ENCODE measurements at regions not wholly inside any gene's neighbourhood (a gene's known extent, or its start where the extent isn't known, plus 50 kb on each side); places are given as distances from the start of the nearest gene placed in this dataset.

GRCh38 chr12:46942579-46942978, 116.8 kb upstream of the SLC38A4 start:
- Histone ChIP-seq H3K36me3 (ENCODE audit: control insufficient read depth, insufficient read depth, low read length) (no peaks in the 10 kb centered on the region), H2BK5ac (ENCODE audit: low read length) (no peak overlapping the region), H3K9ac (ENCODE audit: low read length) (no peak overlapping the region), H2AK5ac (ENCODE audit: low read length) (no peak overlapping the region), H3K79me2 (ENCODE audit: control insufficient read depth, insufficient read depth, low read length) (no peaks in the 10 kb centered on the region), H2BK120ac (ENCODE audit: low read depth, low read length) (no peak overlapping the region), H3K27ac (ENCODE audit: low read depth, low read length) (no peak overlapping the region), H3K4ac (ENCODE audit: low read depth, low read length) (no peak overlapping the region), H3K4me1 (ENCODE audit: control insufficient read depth, low read depth, low read length) (no peaks in the 10 kb centered on the region), H3K27me3 (ENCODE audit: insufficient read depth, low read length, poor library complexity) (no peaks in the 10 kb centered on the region), H3K4me3 (ENCODE audit: low read length) (no peak overlapping the region), H3K23ac (ENCODE audit: low read length) (no peak overlapping the region), H3K79me1 (ENCODE audit: low read length) (no peaks in the 10 kb centered on the region), H4K5ac (ENCODE audit: low read length) (no peak overlapping the region), H3K18ac (ENCODE audit: low read length) (no peak overlapping the region), H3K4me2 (ENCODE audit: low read length) (no peak overlapping the region), H4K8ac (ENCODE audit: low read depth, low read length) (no peak overlapping the region), H3K56ac (ENCODE audit: low read length) (no peak overlapping the region), H2BK15ac (replicated peaks; ENCODE audit: low read depth) (no peak overlapping the region)
- WGBS (ENCODE audit: extremely low coverage, insufficient coverage, low lambda C conversion rate): no CpG with 5 or more reads among the region's 2 CpGs
- DNase-seq: no peak

GRCh38 chr12:46944088-46944487, 118.3 kb upstream of the SLC38A4 start:
- H2BK5ac ChIP-seq (ENCODE audit: low read length): no peak overlapping the region
- H3K4ac ChIP-seq (ENCODE audit: low read depth, low read length): no peak overlapping the region
- no peaks in the 10 kb centered on the region for H3K36me3 ChIP-seq (ENCODE audit: control insufficient read depth, insufficient read depth, low read length)
- no peak overlapping the region for H4K5ac ChIP-seq (ENCODE audit: low read length)
- H3K4me1 ChIP-seq (ENCODE audit: control insufficient read depth, low read depth, low read length): no peaks in the 10 kb centered on the region
- H3K79me1 ChIP-seq (ENCODE audit: low read length): no peaks in the 10 kb centered on the region
- no peak overlapping the region for H3K4me3 ChIP-seq (ENCODE audit: low read length)
- no peak overlapping the region for H3K23ac ChIP-seq (ENCODE audit: low read length)
- H3K9ac ChIP-seq (ENCODE audit: low read length): no peak overlapping the region
- no peak overlapping the region for H3K56ac ChIP-seq (ENCODE audit: low read length)
- H4K8ac ChIP-seq (ENCODE audit: low read depth, low read length): no peak overlapping the region
- H3K27me3 ChIP-seq (ENCODE audit: insufficient read depth, low read length, poor library complexity): no peaks in the 10 kb centered on the region
- no peak overlapping the region for H3K27ac ChIP-seq (ENCODE audit: low read depth, low read length)
- H2BK15ac ChIP-seq (replicated peaks; ENCODE audit: low read depth): no peak overlapping the region
- WGBS (ENCODE audit: extremely low coverage, insufficient coverage, low lambda C conversion rate): no CpG with 5 or more reads among the region's 2 CpGs
- no peak overlapping the region for H2BK120ac ChIP-seq (ENCODE audit: low read depth, low read length)
- DNase-seq: no peak
- H3K4me2 ChIP-seq (ENCODE audit: low read length): no peak overlapping the region
- no peak overlapping the region for H3K18ac ChIP-seq (ENCODE audit: low read length)
- H3K79me2 ChIP-seq (ENCODE audit: control insufficient read depth, insufficient read depth, low read length): no peaks in the 10 kb centered on the region
- H2AK5ac ChIP-seq (ENCODE audit: low read length): no peak overlapping the region

- Histone ChIP-seq H3K4me1 (ENCODE audit: control insufficient read depth, low read depth, low read length) (no peaks in the 10 kb centered on the region), H3K27me3 (ENCODE audit: insufficient read depth, low read length, poor library complexity) (no peaks in the 10 kb centered on the region), H4K8ac (ENCODE audit: low read depth, low read length) (no peak overlapping the region), H3K18ac (ENCODE audit: low read length) (no peak overlapping the region), H3K9ac (ENCODE audit: low read length) (no peak overlapping the region), H3K27ac (ENCODE audit: low read depth, low read length) (no peak overlapping the region), H4K5ac (ENCODE audit: low read length) (no peak overlapping the region), H3K79me2 (ENCODE audit: control insufficient read depth, insufficient read depth, low read length) (no peaks in the 10 kb centered on the region), H3K79me1 (ENCODE audit: low read length) (no peaks in the 10 kb centered on the region), H3K56ac (ENCODE audit: low read length) (no peak overlapping the region), H2BK15ac (replicated peaks; ENCODE audit: low read depth) (no peak overlapping the region), H2BK120ac (ENCODE audit: low read depth, low read length) (no peak overlapping the region), H3K4me3 (ENCODE audit: low read length) (no peak overlapping the region), H3K4me2 (ENCODE audit: low read length) (no peak overlapping the region), H3K36me3 (ENCODE audit: control insufficient read depth, insufficient read depth, low read length) (no peaks in the 10 kb centered on the region), H3K23ac (ENCODE audit: low read length) (no peak overlapping the region), H3K4ac (ENCODE audit: low read depth, low read length) (no peak overlapping the region), H2BK5ac (ENCODE audit: low read length) (no peak overlapping the region), H2AK5ac (ENCODE audit: low read length) (no peak overlapping the region)
- no peak for DNase-seq
- WGBS (ENCODE audit: extremely low coverage, insufficient coverage, low lambda C conversion rate): no CpG with 5 or more reads among the region's 5 CpGs
Measured at GRCh38 chr12:46944771-46945170, 119.0 kb upstream of the SLC38A4 start.

GRCh38 chr12:46945591-46945990, 119.8 kb upstream of the SLC38A4 start:
- Histone ChIP-seq H3K23ac (ENCODE audit: low read length) (no peak overlapping the region), H2AK5ac (ENCODE audit: low read length) (no peak overlapping the region), H3K79me1 (ENCODE audit: low read length) (no peaks in the 10 kb centered on the region), H2BK120ac (ENCODE audit: low read depth, low read length) (no peak overlapping the region), H3K27me3 (ENCODE audit: insufficient read depth, low read length, poor library complexity) (no peaks in the 10 kb centered on the region), H3K4me3 (ENCODE audit: low read length) (no peak overlapping the region), H3K27ac (ENCODE audit: low read depth, low read length) (no peak overlapping the region), H3K4me1 (ENCODE audit: control insufficient read depth, low read depth, low read length) (no peaks in the 10 kb centered on the region), H2BK5ac (ENCODE audit: low read length) (no peak overlapping the region), H3K4ac (ENCODE audit: low read depth, low read length) (no peak overlapping the region), H3K9ac (ENCODE audit: low read length) (no peak overlapping the region), H3K18ac (ENCODE audit: low read length) (no peak overlapping the region), H2BK15ac (replicated peaks; ENCODE audit: low read depth) (no peak overlapping the region), H3K56ac (ENCODE audit: low read length) (no peak overlapping the region), H4K8ac (ENCODE audit: low read depth, low read length) (no peak overlapping the region), H4K5ac (ENCODE audit: low read length) (no peak overlapping the region), H3K36me3 (ENCODE audit: control insufficient read depth, insufficient read depth, low read length) (no peaks in the 10 kb centered on the region), H3K79me2 (ENCODE audit: control insufficient read depth, insufficient read depth, low read length) (no peaks in the 10 kb centered on the region), H3K4me2 (ENCODE audit: low read length) (no peak overlapping the region)
- DNase-seq: no peak
- no CpG with 5 or more reads among the region's 3 CpGs for WGBS (ENCODE audit: extremely low coverage, insufficient coverage, low lambda C conversion rate)

GRCh38 chr12:46946137-46946536, 120.3 kb upstream of the SLC38A4 start:
- Histone ChIP-seq H3K27me3 (ENCODE audit: insufficient read depth, low read length, poor library complexity) (no peaks in the 10 kb centered on the region), H3K27ac (ENCODE audit: low read depth, low read length) (no peak overlapping the region), H2BK5ac (ENCODE audit: low read length) (no peak overlapping the region)

GRCh38 chr12:46948936-46949545, 123.2 kb upstream of the SLC38A4 start:
- Histone ChIP-seq H3K27ac (ENCODE audit: low read depth, low read length) (no peak overlapping the region), H2BK15ac (replicated peaks; ENCODE audit: low read depth) (no peak overlapping the region), H2AK5ac (ENCODE audit: low read length) (no peak overlapping the region), H3K23ac (ENCODE audit: low read length) (no peak overlapping the region), H2BK5ac (ENCODE audit: low read length) (no peak overlapping the region), H3K4me1 (ENCODE audit: control insufficient read depth, low read depth, low read length) (no peaks in the 10 kb centered on the region), H4K8ac (ENCODE audit: low read depth, low read length) (no peak overlapping the region), H3K36me3 (ENCODE audit: control insufficient read depth, insufficient read depth, low read length) (no peaks in the 10 kb centered on the region), H3K56ac (ENCODE audit: low read length) (no peak overlapping the region), H3K4me3 (ENCODE audit: low read length) (no peak overlapping the region), H3K79me1 (ENCODE audit: low read length) (no peaks in the 10 kb centered on the region), H2BK120ac (ENCODE audit: low read depth, low read length) (no peak overlapping the region), H3K18ac (ENCODE audit: low read length) (no peak overlapping the region), H3K4me2 (ENCODE audit: low read length) (no peak overlapping the region), H3K79me2 (ENCODE audit: control insufficient read depth, insufficient read depth, low read length) (no peaks in the 10 kb centered on the region), H3K4ac (ENCODE audit: low read depth, low read length) (no peak overlapping the region), H4K5ac (ENCODE audit: low read length) (no peak overlapping the region), H3K9ac (ENCODE audit: low read length) (no peak overlapping the region), H3K27me3 (ENCODE audit: insufficient read depth, low read length, poor library complexity) (no peaks in the 10 kb centered on the region)
- no CpG with 5 or more reads among the region's 1 CpG for WGBS (ENCODE audit: extremely low coverage, insufficient coverage, low lambda C conversion rate)
- DNase-seq: no peak

More at GRCh38 chr12:46946137-46946536, 120.3 kb upstream of the SLC38A4 start:
- H3K36me3 ChIP-seq (ENCODE audit: control insufficient read depth, insufficient read depth, low read length): no peaks in the 10 kb centered on the region
- H3K9ac ChIP-seq (ENCODE audit: low read length): no peak overlapping the region
- no peak overlapping the region for H3K4me3 ChIP-seq (ENCODE audit: low read length)
- H3K23ac ChIP-seq (ENCODE audit: low read length): no peak overlapping the region
- H3K56ac ChIP-seq (ENCODE audit: low read length): no peak overlapping the region
- no peaks in the 10 kb centered on the region for H3K79me1 ChIP-seq (ENCODE audit: low read length)
- no peaks in the 10 kb centered on the region for H3K4me1 ChIP-seq (ENCODE audit: control insufficient read depth, low read depth, low read length)
- H4K8ac ChIP-seq (ENCODE audit: low read depth, low read length): no peak overlapping the region
- no peak overlapping the region for H3K18ac ChIP-seq (ENCODE audit: low read length)
- DNase-seq: no peak
- WGBS (ENCODE audit: extremely low coverage, insufficient coverage, low lambda C conversion rate): no CpG with 5 or more reads among the region's 2 CpGs
- H4K5ac ChIP-seq (ENCODE audit: low read length): no peak overlapping the region
- no peak overlapping the region for H3K4ac ChIP-seq (ENCODE audit: low read depth, low read length)
- no peak overlapping the region for H2AK5ac ChIP-seq (ENCODE audit: low read length)
- no peak overlapping the region for H3K4me2 ChIP-seq (ENCODE audit: low read length)
- H2BK15ac ChIP-seq (replicated peaks; ENCODE audit: low read depth): no peak overlapping the region
- H2BK120ac ChIP-seq (ENCODE audit: low read depth, low read length): no peak overlapping the region
- H3K79me2 ChIP-seq (ENCODE audit: control insufficient read depth, insufficient read depth, low read length): no peaks in the 10 kb centered on the region

Data from mesendoderm (in vitro differentiated cells).